Activated CD8-positive, alpha-beta T cell treated with anti-CD3 and anti-CD28 coated beads for 36 hours (primary cell): ENCODE measurements at regions not wholly inside any gene's neighbourhood (a gene's known extent, or its start where the extent isn't known, plus 50 kb on each side); places are given as distances from the start of the nearest gene placed in this dataset.

Experiments
- ATAC-seq: fragments of 200-7000 bp; cut with Tn5 transposase; one replicate; pipeline ENCODE4 v1.10.0; 2021; ENCODE audit warnings: mild to moderate bottlenecking, moderate library complexity
- CTCF ChIA-PET: fragments of 350-600 bp; sonication (Branson Sonifier 250); formaldehyde crosslinking; loops from one replicate; lab custom pipeline; 2021; ENCODE audit warnings: antibody characterized with exemption; lab: Charles Lee
- POLR2A ChIA-PET: fragments of 350-600 bp; sonication (Branson Sonifier 250); formaldehyde crosslinking; loops from one replicate; lab custom pipeline; 2021; ENCODE audit warnings: antibody characterized with exemption; lab: Charles Lee
- DNase-seq: peaks from one replicate; pipeline ENCODE4 v3.0.0-alpha.2; 2020
- H3K27ac Mint-ChIP-seq: one replicate; pipeline ENCODE4 v1.8.0; 2021; ENCODE audit warnings: mild to moderate bottlenecking, mixed read lengths
- H3K27me3 Mint-ChIP-seq: one replicate; pipeline ENCODE4 v1.8.0; 2021; ENCODE audit warnings: mixed read lengths
- H3K36me3 Mint-ChIP-seq: one replicate; pipeline ENCODE4 v1.8.0; 2021; ENCODE audit warnings: low read depth, mixed read lengths
- H3K4me1 Mint-ChIP-seq: one replicate; pipeline ENCODE4 v1.8.0; 2021; ENCODE audit warnings: low read depth, mixed read lengths
- H3K4me3 Mint-ChIP-seq: one replicate; pipeline ENCODE4 v1.8.0; 2021; ENCODE audit warnings: mild to moderate bottlenecking, moderate library complexity, mixed read lengths
- H3K9me3 Mint-ChIP-seq: one replicate; pipeline ENCODE4 v1.8.0; 2021; ENCODE audit warnings: mixed read lengths
- CTCF ChIP-seq: fragments of 200-600 bp; IDR thresholded peaks from one replicate; pipeline ENCODE4 v1.8.0; 2022; ENCODE audit warnings: antibody characterized with exemption, mild to moderate bottlenecking
- intact Hi-C: fragments of 100-400 bp; cut with micrococcal nuclease; formaldehyde crosslinking; loops from one replicate; pipeline ENCODE4 v1.10.0; 2022

- ChIA-PET POLR2A (no interaction called here), CTCF (no interaction called here)
- Mint-ChIP-seq H3K4me1 (peaks cover 2% of the 10 kb centered on the region), H3K27ac (no peak overlapping the region), H3K27me3 (no peaks in the 10 kb centered on the region), H3K4me3 (no peak overlapping the region), H3K9me3 (no peaks in the 10 kb centered on the region), H3K36me3 (peaks cover 9% of the 10 kb centered on the region)
- TF ChIP-seq CTCF, result no peak
- DNase-seq, result no peak
- no peak for ATAC-seq
- intact Hi-C loops, result no loop called here
Observed at GRCh38 chr2:143960177-143960576, 559.7 kb downstream of the ZEB2 start.

- intact Hi-C loops, result no loop called here
- CTCF ChIA-PET, result interaction anchor here (1.0 kb wide), 2 partner anchors 17 to 18 kb away, joined by 3 to 4 read pairs; no protein-coding TSS in a partner anchor
Observed at GRCh38 chr2:143957321-143957720, 562.6 kb downstream of the ZEB2 start.

GRCh38 chr2:143955401-143956065 is 564.4 kb downstream of the ZEB2 start:
- no peaks in the 10 kb centered on the region for H3K9me3 Mint-ChIP-seq
- ATAC-seq, result no peak
- DNase-seq, result no peak
- H3K36me3 Mint-ChIP-seq, result peaks cover 6% of the 10 kb centered on the region
- TF ChIP-seq CTCF, result no peak
- intact Hi-C loops, result no loop called here
- no peak overlapping the region for H3K27ac Mint-ChIP-seq
- no peak overlapping the region for H3K4me3 Mint-ChIP-seq
- H3K4me1 Mint-ChIP-seq, result no peaks in the 10 kb centered on the region
- ChIA-PET CTCF (no interaction called here), POLR2A (no interaction called here)
- no peaks in the 10 kb centered on the region for H3K27me3 Mint-ChIP-seq

More at GRCh38 chr2:143957321-143957720, 562.6 kb downstream of the ZEB2 start:
- TF ChIP-seq CTCF, result no peak
- H3K27ac Mint-ChIP-seq, result no peak overlapping the region
- H3K4me3 Mint-ChIP-seq, result no peak overlapping the region
- POLR2A ChIA-PET, result interaction anchor here (0.6 kb wide), 1 partner anchor 55 kb away, joined by 3 read pairs; no protein-coding TSS in a partner anchor
- no peaks in the 10 kb centered on the region for H3K4me1 Mint-ChIP-seq
- H3K9me3 Mint-ChIP-seq, result no peaks in the 10 kb centered on the region
- peaks cover 7% of the 10 kb centered on the region for H3K36me3 Mint-ChIP-seq
- H3K27me3 Mint-ChIP-seq, result no peaks in the 10 kb centered on the region
- DNase-seq (no peak), ATAC-seq (no peak)

- H3K4me1 Mint-ChIP-seq, result no peaks in the 10 kb centered on the region
- no peak for TF ChIP-seq CTCF
- H3K4me3 Mint-ChIP-seq, result no peak overlapping the region
- H3K27me3 Mint-ChIP-seq, result no peaks in the 10 kb centered on the region
- no peak for DNase-seq
- H3K36me3 Mint-ChIP-seq, result no peaks in the 10 kb centered on the region
- ChIA-PET POLR2A (no interaction called here), CTCF (no interaction called here)
- no peaks in the 10 kb centered on the region for H3K9me3 Mint-ChIP-seq
- H3K27ac Mint-ChIP-seq, result no peak overlapping the region
- intact Hi-C loops, result no loop called here
- no peak for ATAC-seq
Observed at GRCh38 chr2:143954844-143955243, 565.1 kb downstream of the ZEB2 start.

GRCh38 chr2:143954186-143954585 is 565.7 kb downstream of the ZEB2 start:
- no peaks in the 10 kb centered on the region for H3K9me3 Mint-ChIP-seq
- CTCF ChIA-PET, result no interaction called here

More at GRCh38 chr2:143954186-143954585, 565.7 kb downstream of the ZEB2 start:
- DNase-seq, result no peak
- intact Hi-C loops, result no loop called here
- no peak for ATAC-seq
- Mint-ChIP-seq H3K36me3 (no peaks in the 10 kb centered on the region), H3K4me3 (no peak overlapping the region), H3K4me1 (peaks cover 2% of the 10 kb centered on the region), H3K27ac (no peak overlapping the region), H3K27me3 (no peaks in the 10 kb centered on the region)
- no peak for TF ChIP-seq CTCF
- POLR2A ChIA-PET, result no interaction called here
